GM12872 (cell line): ENCODE measurements at regions not wholly inside any gene's neighbourhood (a gene's known extent, or its start where the extent isn't known, plus 50 kb on each side); places are given as distances from the start of the nearest gene placed in this dataset.

Experiments used
- CTCF ChIP-seq: IDR thresholded peaks from 3 replicates; pipeline ENCODE4 v1.5.1; 2011; ENCODE audit warnings: low read depth, mild to moderate bottlenecking, low read length, moderate library complexity; ENCODE audit not compliant: insufficient read depth

- TF ChIP-seq CTCF: no peak
Measured at GRCh38 chr4:43560047-43560446, 667.5 kb downstream of the GRXCR1 start.

GRCh38 chr4:43564107-43564506 lies 671.6 kb downstream of the GRXCR1 start:
- TF ChIP-seq CTCF: no peak

GRCh38 chr4:43564591-43564990 lies 672.1 kb downstream of the GRXCR1 start:
- TF ChIP-seq CTCF: no peak

GRCh38 chr4:43567644-43568043 lies 675.1 kb downstream of the GRXCR1 start:
- TF ChIP-seq CTCF: no peak

GRCh38 chr4:43586813-43587212 lies 694.3 kb downstream of the GRXCR1 start:
- no peak for TF ChIP-seq CTCF

- TF ChIP-seq CTCF: no peak
Measured at GRCh38 chr4:43587758-43588157, 695.2 kb downstream of the GRXCR1 start.

GRCh38 chr4:43607400-43607799 lies 714.9 kb downstream of the GRXCR1 start:
- no peak for TF ChIP-seq CTCF
